ENCODE measurements at regions not wholly inside any gene's neighbourhood (a gene's known extent, or its start where the extent isn't known, plus 50 kb on each side); places are given as distances from the start of the nearest gene placed in this dataset.
"Not testable (repeated sequence)": the region's sequence is repeated elsewhere in the genome, so short reads cannot be mapped to it uniquely, and the experiment has no call there.

DNA sequence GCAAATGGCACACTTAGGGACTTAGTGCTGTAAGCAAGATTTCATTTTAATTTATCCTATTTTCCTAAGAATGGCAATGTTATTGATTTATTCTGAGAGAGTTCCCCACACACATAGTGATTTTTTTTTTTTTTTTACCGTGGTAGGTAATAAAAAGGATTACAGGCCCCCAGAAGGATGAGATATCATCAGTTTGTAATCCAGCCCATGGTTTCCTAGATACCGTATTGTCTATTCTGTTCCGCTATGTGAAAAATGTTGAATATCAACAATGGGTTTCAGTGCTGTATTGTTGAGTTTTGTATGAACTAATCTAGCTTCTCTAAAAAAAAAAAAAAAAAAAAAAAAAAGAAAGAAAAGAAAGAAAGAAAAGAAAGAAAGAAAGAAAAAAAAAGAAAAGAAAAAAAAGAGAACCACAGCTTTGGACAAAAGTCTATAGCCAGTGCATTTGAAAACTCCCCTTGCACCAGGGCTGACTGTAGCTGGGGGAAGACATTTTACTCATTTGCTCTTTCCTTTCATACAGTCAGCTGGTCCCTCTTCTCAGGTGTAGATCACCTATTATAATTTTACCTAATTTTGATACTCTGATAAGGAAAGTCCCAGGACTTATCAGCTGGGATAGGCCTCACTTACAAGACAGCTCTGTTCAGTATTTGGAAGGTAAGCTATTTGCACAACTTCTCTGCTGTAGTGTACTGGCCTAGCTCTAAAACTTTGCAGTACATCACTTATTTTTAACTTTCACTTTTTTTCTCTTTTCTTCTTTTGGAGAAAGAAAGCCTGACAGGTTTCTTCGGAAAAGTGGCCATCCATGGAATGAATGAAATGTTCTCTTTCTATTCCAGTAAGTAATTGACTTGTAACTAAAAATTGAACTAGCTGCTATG lies 101.4 kb upstream of the SOX2 start:
- intact Hi-C loops (cut with DNase I) = no loop called here
- Histone ChIP-seq H3K27ac (no peak overlapping the region), H3K27me3 (no peaks in the 10 kb centered on the region), H3K4me3 (no peak overlapping the region), H3K4me1 (no peaks in the 10 kb centered on the region), H3K9me3 (no peaks in the 10 kb centered on the region), H3K36me3 (no peaks in the 10 kb centered on the region), H3K9ac (ENCODE audit: low read depth in 2 of 2, low read length in 2 of 2) (no peak overlapping the region)
- TF ChIP-seq, protein P1, sequence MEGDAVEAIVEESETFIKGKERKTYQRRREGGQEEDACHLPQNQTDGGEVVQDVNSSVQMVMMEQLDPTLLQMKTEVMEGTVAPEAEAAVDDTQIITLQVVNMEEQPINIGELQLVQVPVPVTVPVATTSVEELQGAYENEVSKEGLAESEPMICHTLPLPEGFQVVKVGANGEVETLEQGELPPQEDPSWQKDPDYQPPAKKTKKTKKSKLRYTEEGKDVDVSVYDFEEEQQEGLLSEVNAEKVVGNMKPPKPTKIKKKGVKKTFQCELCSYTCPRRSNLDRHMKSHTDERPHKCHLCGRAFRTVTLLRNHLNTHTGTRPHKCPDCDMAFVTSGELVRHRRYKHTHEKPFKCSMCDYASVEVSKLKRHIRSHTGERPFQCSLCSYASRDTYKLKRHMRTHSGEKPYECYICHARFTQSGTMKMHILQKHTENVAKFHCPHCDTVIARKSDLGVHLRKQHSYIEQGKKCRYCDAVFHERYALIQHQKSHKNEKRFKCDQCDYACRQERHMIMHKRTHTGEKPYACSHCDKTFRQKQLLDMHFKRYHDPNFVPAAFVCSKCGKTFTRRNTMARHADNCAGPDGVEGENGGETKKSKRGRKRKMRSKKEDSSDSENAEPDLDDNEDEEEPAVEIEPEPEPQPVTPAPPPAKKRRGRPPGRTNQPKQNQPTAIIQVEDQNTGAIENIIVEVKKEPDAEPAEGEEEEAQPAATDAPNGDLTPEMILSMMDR (IDR thresholded peaks at IDR 0.05) = no peak
- no peak for DNase-seq

DNA sequence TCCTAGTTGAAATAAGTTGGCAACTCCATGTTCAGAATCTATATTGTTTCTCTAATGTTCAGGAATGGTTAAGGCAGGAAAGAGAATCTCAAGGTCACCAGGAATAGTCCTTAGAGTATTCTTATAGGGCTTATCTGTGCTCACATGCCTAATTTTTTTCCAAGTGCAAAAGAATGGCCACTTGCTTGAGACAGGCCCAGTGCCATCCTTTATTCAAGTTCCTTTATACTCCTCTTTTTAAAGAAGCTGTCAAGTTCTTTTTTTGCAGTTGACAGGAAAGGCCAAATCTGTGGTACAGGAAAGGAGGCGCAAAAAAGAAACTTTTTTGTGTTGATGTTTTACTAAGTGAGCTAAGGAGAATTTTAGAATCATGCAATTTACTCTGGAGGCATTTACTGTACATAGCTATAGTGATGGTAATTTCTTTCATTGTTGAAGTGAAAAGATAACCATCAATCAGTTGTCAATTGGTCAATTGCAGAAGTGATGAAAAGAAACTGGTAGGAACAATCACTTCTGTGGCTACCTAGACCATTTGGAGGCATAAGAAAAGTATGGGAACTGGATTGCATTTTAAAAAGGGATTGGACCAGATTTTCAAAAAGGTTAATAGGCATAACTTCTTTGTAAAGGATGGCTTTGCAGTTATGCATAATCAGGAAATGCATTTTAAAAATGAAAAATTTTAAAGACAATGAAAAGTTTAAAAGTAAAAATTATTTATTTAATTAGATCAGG lies 102.5 kb upstream of the SOX2 start:
- Histone ChIP-seq H3K9ac (ENCODE audit: low read depth in 2 of 2, low read length in 2 of 2) (no peak overlapping the region), H3K27ac (no peak overlapping the region), H3K4me3 (no peak overlapping the region), H3K36me3 (no peaks in the 10 kb centered on the region), H3K4me1 (no peaks in the 10 kb centered on the region), H3K9me3 (no peaks in the 10 kb centered on the region), H3K27me3 (no peaks in the 10 kb centered on the region)
- intact Hi-C loops (cut with DNase I) = no loop called here
- no peak for DNase-seq
- TF ChIP-seq, protein P1 (IDR thresholded peaks at IDR 0.05) = no peak

- Histone ChIP-seq H3K36me3 (no peaks in the 10 kb centered on the region), H3K9me3 (no peaks in the 10 kb centered on the region), H3K27me3 (no peaks in the 10 kb centered on the region), H3K27ac (no peak overlapping the region), H3K4me1 (no peaks in the 10 kb centered on the region), H3K9ac (ENCODE audit: low read depth in 2 of 2, low read length in 2 of 2) (no peak overlapping the region), H3K4me3 (no peak overlapping the region)
- no peak for DNase-seq
- intact Hi-C loops (cut with DNase I) = no loop called here
- TF ChIP-seq, protein P1 (IDR thresholded peaks at IDR 0.05) = no peak
These were observed 107.5 kb upstream of the SOX2 start for GRCh38 chr3:181604267-181604666.

- H3K27me3 ChIP-seq = no peaks in the 10 kb centered on the region
- no peak overlapping the region for H3K27ac ChIP-seq
- no peak overlapping the region for H3K4me3 ChIP-seq
- no peaks in the 10 kb centered on the region for H3K9me3 ChIP-seq
- H3K9ac ChIP-seq (ENCODE audit: low read depth in 2 of 2, low read length in 2 of 2) = no peak overlapping the region
- no peaks in the 10 kb centered on the region for H3K4me1 ChIP-seq
- intact Hi-C loops (cut with DNase I) = no loop called here
- TF ChIP-seq, protein P1 (IDR thresholded peaks at IDR 0.05) = no peak
- DNase-seq = no peak
- H3K36me3 ChIP-seq = no peaks in the 10 kb centered on the region
These were observed 115.6 kb upstream of the SOX2 start for GRCh38 chr3:181596126-181596525.

DNA sequence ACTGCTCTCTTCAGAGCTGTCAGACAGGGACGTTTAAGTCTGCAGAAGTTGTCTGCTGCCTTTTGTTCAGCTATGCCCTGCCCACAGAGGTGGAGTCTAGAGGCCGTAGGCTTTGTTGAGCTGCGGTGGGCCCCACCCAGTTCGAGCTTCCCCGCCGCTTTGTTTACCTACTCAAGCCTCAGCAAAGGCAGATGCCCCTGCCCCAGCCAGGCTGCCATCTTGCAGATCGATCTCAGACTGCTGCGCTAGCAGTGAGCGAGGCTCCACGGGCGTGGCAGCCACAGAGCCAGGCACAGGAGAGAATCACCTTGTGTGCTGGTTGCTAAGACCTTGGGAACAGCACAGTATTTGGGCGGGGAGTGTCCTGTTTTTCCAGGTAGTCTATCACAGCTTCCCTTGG lies 120.8 kb upstream of the SOX2 start:
- H3K9me3 ChIP-seq; H3K9ac ChIP-seq (ENCODE audit: low read depth in 2 of 2, low read length in 2 of 2); DNase-seq; H3K36me3 ChIP-seq; H3K4me3 ChIP-seq; H3K27ac ChIP-seq; H3K4me1 ChIP-seq; H3K27me3 ChIP-seq; intact Hi-C loops (cut with DNase I): not testable (repeated sequence)

GRCh38 chr3:181582619-181583018 lies 129.1 kb upstream of the SOX2 start:
- H3K4me1 ChIP-seq = no peaks in the 10 kb centered on the region
- H3K9ac ChIP-seq (ENCODE audit: low read depth in 2 of 2, low read length in 2 of 2) = no peak overlapping the region
- no peak for DNase-seq
- no peak overlapping the region for H3K4me3 ChIP-seq
- intact Hi-C loops (cut with DNase I) = no loop called here
- H3K27ac ChIP-seq = no peak overlapping the region
- H3K36me3 ChIP-seq = no peaks in the 10 kb centered on the region
- no peaks in the 10 kb centered on the region for H3K9me3 ChIP-seq
- TF ChIP-seq, protein P1 (IDR thresholded peaks at IDR 0.05) = no peak
- no peaks in the 10 kb centered on the region for H3K27me3 ChIP-seq

Measured in colonic mucosa (tissue), 4 donors.